Medulla oblongata (tissue), 1 donor: ENCODE measurements at regions not wholly inside any gene's neighbourhood (a gene's known extent, or its start where the extent isn't known, plus 50 kb on each side); places are given as distances from the start of the nearest gene placed in this dataset.
"Not testable (repeated sequence)": the region's sequence is repeated elsewhere in the genome, so short reads cannot be mapped to it uniquely, and the experiment has no call there.

Experiments
- DNase-seq: peaks from one replicate; pipeline ENCODE4 v3.0.0-alpha.2; 2015; ENCODE audit errors: extremely low spot score

DNA sequence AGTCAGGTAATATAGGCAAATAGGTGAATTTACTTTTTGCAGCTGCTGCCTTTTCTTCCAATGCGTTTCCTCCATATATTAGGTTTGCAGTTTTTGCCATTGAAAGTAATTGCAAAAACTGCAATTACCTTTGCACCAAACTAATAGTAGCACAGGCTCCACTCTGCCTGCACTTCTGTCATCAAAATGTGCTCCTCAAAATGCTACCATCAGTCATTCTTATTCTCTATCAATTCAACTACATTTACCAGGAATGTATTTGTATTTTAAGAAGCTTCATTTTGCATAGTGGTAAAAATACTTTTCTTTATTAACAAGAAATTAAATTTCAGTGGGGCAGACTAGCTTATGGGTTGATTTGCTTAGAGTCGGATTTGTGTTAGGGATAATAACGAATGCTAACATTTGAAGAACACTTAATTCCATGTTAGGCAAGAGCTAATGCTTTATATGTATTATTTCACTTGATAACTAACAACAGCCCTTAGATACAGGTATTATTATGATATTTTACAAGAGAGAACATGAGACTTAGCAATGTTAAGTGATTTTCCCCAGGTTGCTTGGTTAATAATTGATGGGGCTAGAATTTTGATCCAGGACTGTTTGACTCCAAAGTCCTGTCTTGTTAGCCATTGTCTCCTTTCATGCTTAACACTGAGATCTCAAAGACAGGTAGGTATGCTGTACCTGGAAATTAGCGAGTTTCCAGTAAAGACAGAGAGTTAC is 300.4 kb downstream of the MAN2A1 start:
- DNase-seq, result no peak

DNA sequence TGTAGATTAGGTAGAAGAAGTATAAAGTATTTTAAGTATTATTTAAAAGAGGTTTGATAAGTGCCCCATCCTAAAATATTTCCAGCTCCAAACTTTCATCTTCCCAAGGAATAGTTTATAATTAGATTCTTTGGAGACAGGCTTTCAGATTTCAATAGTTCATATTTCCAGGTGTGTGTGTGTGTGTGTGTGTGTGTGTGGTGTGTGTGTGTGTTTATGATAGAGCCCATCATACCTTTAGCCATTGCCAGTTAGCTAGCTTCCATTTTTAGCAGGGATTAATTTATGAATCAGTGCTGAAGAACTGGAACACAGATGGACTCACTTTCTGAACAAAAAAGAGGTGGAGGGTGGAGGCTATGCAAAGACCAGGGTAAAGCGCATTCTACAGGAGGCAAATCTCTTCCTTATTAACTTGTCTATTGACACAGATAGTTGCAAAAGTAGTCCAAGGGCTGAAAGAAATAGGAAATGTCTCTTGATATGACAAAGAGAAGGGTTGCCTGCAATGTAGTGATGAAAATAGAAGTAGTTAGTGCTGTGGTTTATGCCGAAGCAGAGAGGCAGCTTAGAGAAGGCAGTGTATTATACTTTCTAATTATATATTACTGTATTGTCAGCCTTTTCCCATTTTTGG is 301.1 kb downstream of the MAN2A1 start:
- no peak for DNase-seq

DNA sequence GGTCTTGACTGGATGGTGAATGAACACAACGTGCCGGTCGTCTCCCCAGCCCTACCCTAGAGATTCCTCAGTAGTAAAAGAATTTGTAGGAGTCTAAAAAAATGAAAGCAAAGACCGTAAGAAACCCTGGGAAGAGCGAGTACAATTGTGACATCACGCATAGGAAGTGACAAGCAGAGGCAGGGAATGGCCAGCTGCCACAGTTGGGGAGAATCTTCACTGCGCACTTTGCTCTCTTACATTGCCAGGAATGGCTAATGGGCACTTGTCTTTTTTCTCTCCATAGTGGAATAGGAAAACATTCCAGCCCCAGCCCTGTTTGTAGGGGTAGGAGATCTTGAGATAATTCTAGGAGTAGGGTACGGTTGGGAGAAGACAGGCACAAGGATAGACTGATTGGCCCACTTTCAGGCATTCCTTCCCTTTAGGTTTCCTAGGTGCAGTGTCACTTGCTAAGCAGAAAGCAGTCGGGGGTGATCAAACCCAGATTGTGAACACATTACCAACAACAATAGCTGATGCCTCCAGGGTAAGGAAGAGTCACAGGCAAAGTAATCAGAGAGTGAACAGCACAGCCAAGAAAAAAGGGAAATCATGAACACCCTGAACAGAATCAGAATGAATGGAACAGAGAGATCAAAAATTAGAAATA is 302.7 kb downstream of the MAN2A1 start:
- no peak for DNase-seq

DNA sequence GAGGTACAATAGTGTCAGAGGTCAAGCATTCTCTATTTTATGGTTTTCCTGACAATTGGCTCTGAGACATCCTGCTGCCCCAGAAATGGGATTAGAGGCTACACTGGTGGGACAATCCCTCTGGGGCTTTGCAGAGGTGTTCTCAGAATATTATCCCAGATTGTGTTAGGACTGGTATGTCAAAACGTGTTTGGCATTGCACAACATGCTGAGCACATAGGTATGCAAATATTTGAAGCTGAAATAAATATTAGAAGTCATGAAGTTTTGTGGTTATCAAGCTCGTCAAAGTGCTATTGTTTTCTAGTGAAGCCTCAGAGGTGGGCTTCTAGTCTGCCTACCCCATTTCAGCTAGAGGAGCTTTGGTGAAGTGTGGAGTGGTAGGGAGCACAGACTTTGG is 304.4 kb downstream of the MAN2A1 start:
- no peak for DNase-seq

DNA sequence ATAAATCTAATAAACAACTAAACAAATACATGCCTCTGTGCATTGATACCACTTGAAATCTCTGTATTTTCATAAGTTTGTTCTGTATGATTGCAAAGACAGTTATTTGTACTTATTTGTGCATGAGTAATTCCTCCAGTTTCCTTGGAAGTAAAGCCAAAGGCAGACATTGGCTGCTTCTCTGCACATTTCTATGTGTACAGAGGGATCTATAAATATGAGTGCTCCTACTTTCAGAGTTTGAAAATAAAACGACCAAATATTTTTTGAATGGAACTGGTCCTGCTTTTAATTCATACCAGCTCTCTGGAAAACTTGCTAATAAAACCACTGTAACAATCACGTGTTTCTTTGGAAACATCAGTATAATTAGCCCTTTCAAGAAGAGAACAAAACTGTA is 306.5 kb downstream of the MAN2A1 start:
- no peak for DNase-seq

DNA sequence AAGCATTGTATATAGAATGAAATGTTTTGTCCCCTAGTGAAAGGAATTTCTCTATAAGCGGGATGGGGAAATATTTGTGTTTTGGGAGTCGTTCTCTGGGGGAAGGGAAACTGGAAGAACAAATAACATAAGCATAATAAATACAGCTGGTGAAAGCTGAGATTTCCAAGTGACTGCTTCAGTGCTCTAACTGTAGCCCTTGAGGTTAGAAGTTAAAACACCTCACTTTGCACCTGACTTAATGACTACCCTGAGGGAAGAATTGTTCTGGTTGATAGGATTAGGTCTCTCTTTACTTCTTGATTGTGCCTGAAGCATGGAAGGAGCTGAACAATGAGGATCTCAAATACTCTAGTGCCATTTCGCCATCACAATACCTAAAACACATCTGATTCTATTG is 307.4 kb downstream of the MAN2A1 start:
- no peak for DNase-seq

DNA sequence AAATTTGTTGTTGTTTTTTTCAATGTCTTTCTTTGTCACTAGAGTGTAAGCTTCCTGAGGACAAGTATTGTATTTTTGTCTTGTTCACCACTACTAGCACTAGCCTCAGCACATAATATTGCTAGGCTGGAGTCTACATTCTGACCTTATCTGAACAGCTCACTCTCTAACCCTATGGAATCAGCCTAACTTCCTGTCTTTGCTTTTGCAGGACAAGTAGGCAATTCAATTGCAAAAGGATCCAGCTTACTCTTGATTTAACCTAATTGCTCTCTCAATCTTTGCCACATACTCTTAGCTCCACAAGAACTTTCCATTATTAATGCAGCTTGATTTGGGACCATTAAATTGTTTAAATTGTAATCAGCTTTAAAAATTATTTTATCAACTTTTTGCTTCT is 308.5 kb downstream of the MAN2A1 start:
- DNase-seq, result no peak

DNA sequence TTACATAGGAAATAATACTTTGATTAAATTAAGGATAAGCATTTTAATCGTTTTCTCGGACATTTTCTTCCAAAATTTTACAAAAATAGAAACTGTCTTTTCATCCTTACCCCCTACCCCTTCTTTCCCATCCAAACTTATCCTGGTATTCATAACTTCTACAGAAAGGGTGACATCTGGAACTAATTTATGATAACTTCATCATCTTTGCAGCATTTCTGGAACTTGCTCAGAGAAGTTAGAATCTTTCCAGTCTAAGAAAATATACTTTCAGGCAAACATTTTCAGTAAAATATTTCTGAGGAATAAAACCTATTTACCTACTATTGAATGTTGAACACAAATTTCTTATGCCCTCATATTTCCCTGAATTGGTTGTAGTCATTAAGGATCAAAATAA is 309.0 kb downstream of the MAN2A1 start:
- no peak for DNase-seq

DNA sequence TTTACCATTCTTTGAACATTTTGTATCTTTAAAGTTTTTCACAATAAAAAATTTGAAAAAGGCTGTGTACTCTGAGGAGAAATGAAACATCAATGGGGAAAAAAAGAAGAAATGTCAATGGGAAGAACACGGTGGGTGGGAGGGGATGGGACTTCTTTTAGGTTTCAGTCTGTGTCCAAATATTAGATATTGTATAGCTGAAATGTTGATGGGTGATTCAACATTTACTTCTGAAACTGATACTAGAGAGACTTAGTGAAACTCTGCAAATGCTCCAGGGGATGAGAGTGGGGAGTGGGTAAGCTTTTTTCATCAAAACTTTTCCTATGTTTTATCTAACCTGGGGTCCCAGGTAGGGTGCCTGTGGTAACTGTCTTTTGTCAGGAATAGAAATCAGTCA is 311.9 kb downstream of the MAN2A1 start:
- DNase-seq, result no peak

DNA sequence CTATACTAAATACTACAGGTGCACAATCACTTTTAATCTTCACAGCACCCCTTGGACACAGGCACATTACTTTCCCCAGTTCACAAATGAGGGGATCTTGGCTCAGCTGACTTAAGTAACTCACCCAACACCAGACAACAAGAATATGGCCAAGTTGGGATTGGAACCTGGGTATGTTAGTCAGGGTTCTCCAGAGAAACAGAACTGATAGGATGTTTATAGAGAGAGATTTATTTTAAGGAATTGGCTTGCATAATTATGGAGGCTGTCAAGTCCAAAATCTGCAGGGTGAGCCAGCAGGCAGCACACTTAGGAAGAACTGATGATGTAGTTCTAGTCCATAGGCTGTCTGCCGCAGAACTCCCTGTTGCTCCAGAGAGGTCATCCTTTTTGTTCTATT is 312.9 kb downstream of the MAN2A1 start:
- no peak for DNase-seq

DNA sequence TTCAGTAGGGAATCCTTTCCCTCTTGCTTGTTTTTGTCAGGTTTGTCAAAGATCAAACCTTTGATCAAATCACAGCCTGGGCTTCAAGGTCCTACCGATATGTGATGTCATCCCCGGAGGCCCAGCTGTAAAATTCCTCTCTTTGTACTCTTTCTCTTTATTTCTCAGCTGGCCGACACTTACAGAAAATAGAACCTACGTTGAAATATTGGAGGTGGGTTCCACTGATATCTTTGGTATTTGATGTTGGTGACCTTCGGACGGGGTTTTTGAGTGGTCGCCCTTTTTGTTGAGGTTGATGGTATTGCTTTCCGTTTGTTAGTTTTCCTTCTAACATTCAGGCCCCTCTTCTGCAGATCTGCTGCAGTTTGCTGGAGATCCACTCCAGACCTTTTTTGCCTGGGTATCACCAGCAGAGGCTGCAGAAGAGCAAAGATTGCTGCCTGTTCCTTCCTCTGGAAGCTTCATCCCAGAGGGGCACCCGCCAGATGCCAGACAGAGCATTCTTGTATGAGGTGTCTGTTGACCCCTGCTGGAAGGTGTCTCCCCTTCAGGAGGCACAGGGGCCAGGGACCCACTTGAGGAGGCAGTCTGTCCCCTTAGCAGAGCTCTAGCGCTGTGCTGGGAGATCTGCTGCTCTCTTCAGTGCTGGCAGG is 316.3 kb downstream of the MAN2A1 start:
- DNase-seq, result not testable (repeated sequence)

DNA sequence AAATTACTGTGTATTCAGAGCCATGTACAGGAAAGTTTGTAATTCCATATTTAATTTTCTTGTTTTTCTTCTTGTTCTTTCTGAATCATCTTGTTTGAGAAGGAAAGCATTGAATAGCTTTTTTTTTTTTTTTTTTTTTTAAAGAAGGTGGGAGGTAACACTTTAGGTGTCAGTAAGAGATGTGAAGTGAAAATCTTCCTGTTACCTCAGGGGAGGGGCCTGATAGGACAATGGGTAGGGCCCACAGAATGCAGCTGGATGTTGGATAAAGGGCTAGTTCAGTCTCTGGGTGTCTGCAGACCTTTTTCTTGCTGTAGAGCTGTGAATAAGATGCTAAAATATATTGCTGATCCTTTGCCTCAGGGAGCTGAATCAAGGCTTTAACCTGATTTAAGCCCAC is 317.4 kb downstream of the MAN2A1 start:
- no peak for DNase-seq

DNA sequence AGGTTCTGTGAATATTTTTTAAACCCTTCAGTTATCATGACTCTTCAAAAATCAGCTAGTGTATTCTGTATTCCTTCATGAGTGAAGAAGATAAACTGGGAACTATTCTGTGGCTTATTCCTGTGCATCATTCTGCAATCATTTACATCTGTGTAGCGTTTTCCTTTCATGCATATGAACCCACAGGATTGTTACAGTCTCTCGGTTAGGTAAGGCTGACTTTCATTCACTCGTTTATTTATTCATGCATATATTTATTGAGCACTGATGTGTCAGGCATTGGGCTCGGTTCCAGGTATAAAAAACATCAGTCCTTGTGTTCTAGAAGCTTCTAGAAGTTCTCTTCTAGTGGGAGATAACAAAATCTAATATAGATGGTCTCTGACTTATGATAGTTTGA is 318.4 kb downstream of the MAN2A1 start:
- DNase-seq, result no peak

DNA sequence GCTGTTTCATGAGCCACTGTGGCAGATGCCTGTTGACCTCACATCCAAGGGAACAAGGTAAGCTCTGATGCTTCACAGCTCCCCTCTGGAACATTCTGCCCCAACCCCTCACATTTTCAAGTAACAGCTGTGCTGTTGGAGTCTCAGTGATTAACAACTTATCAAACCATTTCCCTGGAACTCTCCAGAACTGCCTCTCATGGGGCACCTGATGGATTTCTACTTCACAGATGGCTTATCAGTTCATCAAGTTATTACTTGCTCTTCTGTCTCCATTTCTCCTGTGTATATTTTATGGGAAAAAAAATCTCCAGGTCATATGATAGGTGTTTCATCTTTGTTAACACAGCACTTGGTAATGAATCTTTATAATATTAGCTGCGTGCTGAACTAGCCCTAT is 322.4 kb downstream of the MAN2A1 start:
- no peak for DNase-seq

DNA sequence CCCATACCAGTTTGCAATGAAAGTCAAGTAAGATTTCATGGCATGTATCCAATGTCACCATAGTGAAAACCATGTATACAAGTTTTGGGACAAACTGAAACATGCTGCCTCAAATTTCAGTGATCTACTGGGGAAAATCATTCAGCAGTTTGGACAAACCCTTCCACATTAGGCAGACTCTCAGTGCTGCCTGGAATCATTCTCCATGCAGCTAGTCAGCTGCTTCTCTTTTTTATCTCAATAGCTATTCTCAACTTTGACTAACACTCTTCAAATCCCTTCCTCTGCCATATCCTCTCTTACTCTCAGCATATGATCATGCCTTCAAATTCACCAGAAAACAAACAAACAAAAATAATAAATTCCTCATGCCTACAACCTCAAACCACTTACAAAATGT is 323.3 kb downstream of the MAN2A1 start:
- no peak for DNase-seq

DNA sequence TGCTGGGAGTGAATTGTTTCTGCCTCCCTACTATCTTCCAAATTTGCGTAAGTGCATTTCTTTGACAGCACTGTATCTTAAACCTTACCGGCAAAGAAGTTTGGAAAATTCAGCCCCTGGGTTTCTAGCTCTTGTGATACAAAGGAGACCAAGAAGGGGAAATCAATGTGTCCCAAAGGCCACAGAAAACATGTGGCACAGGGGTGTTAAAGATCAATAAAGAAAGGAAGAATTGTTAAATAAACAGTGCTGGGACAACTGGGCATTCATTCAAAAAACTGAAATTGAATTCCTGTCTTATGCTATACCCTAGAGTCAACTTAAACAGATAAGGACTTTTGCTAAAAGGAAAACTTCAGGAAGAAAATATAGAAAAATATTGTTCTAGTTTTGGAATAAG is 328.1 kb downstream of the MAN2A1 start:
- DNase-seq, result no peak

DNA sequence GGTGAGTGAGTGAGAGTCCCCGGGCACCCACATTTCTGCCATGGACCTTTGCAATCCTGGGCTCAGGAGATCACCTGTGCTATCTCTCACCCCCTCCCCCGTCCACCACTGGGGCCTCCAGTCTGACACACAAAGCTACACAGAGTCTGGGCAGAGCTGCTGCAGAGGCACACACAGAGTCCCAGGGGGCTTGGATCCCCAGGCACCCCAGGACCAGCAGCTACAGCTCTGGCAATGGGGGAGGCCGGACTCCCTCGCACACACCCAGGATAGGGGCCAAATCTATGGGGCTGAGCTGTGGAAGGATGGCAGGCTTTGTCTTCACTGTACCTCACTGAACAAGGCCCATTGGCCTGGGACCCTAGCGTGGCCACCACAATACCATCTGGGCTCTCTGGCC is 328.8 kb downstream of the MAN2A1 start:
- DNase-seq, result no peak

DNA sequence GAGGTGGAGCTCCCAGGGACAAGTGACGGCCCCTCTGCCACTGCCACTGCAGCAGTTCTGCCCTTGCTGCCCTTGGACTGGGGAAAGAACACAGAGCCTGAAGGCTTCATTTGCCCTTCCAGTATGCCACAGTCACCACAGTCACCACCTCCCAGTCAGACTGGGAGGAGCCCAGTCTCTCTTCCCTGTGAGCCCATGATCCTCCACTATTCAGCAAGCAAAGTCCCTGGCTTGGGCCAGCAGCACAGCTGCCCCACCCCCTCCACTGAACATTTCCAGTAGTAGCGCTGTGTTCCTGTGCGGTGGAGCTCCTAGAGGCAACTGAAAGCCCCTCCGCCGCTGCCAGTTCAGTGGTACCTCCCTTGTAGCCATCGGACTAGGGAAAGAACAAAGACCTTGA is 329.4 kb downstream of the MAN2A1 start:
- DNase-seq, result no peak

DNA sequence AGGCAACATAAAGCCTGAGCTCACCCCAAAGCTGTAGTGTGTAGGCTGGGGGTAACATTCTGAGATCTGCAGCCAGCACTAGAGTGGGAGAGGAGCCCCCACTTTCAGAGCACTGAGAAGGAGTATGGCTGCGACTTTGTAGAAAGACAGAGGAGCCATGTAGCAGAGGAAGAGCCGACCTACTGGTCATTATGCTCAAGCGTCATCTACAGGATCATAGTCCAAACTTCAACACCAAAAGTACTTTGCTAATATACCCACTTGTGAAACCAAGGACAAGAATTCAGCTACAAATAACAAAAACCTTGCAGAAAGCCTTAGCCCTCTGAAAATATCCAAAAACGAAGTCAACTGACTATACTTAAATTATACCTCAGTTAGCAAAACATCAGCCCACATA is 330.1 kb downstream of the MAN2A1 start:
- no peak for DNase-seq

DNA sequence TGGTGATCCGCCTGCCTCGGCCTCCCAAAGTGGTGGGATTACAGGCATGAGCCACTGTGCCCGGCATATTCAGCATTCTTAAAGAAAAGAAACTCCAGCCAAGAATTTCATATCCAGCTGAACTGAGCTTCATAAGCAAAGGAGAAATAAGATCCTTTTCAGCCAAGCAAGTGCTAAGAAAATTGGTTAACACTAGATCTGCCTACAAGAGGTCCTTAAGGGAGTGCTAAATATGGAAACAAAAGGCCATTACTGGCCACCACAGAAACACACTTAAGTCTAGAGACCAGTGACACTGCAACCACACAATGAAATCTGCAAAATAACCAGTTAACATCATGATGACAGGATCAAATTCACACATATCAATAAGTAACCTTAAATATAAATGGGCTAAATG is 331.5 kb downstream of the MAN2A1 start:
- no peak for DNase-seq

DNA sequence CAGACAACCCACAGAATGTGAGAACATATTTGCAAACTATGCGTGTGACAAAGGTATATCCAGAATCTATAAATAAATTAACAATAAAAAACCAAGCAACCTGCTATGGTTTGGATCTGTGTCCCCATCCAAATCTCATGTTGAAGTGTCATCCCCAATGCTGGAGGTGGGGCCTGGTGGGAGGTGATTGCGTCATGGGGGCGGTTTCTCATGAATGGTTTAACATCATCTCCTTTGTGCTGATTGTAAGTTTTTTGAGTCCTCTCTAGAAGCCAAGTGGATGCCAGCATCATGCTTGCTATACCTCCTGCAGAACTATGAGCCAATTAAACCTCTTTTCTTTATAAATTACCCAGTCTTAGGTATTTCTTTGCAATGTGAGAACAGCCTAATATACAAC is 335.4 kb downstream of the MAN2A1 start:
- DNase-seq, result no peak

DNA sequence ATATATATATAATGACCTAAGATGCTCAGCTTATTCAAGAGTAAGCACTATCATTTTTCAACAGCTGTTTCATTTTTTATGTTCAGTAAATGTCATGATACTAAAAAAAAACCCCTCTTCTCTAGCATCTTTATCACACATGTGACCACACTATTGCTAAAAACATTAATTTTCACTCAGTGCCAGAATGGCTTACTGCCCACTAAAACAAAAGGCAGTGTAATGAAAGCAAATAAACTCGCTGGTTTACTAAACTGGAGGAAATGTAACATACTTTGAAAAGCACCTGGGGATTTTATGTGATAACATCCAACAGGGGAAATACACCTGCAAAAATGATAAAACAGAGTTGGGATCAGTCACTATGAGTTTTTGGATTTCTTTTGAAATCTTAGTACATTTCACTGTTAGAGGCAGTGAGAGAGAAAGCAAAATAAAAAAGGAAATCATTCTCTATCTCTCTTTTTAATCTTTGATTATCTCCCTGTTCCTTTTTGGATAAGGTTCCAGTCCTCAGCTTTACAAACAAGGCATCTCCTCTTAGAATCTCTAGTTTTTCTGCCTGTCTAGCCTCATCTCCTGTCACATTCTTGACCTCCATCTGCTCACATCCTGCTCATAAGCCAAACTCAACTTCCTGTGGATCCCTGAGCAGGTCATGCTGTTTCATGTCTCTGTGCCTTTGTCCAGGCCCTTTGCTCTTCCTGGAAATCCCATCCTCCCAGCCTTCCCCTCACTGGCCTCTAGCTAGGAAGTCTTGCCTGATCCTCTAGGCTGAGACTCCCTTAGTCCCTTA is 338.0 kb downstream of the MAN2A1 start:
- DNase-seq, result no peak
